HG03571 (cell line): ENCODE measurements at regions not wholly inside any gene's neighbourhood (a gene's known extent, or its start where the extent isn't known, plus 50 kb on each side); places are given as distances from the start of the nearest gene placed in this dataset.

Experiments used
- ATAC-seq: cut with Tn5 transposase; IDR thresholded peaks from one replicate; pipeline ENCODE4 v1.9.1; 2021; ENCODE audit not compliant: unreplicated experiment

- ATAC-seq, result no peak
Observed at GRCh38 chr4:178344096-178344495, 901.9 kb upstream of the AGA start.

DNA sequence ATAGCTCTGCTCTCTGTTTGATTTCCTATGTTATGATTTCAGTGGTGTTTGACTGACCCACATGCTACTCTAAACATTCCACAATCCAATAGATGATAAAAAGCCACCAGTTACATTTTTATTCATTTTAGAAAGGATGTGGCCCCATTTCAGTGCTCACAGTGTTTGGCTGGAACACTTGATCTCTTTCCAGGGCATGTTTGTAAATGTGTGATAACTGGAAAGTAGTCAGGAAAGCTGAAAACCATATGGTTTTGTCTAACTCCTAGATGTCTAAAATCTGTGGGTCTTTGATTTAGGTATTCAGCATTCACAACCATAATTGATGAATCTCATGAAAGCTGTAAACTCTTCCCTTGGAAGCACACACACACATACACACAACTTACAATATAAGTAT, 904.9 kb upstream of the AGA start:
- ATAC-seq, result no peak

DNA sequence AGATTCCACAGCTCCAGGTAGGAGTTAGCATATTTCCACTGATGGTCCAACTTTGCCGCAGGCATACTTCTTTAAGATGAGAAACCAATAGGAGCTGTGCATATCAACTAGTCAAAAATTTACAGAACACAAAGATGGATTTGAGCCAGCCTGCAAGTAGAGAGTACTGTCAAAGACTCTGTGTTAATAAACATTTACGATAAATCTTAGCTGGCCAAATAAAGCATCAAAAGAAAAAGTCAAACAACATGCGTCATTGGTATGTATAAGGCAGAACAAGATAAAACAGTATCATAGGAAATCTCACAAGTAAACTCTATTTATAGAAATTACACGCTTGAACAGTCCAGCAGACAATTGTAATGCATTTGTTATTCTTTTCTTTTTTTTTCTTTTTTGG, 907.4 kb upstream of the AGA start:
- ATAC-seq, result no peak

DNA sequence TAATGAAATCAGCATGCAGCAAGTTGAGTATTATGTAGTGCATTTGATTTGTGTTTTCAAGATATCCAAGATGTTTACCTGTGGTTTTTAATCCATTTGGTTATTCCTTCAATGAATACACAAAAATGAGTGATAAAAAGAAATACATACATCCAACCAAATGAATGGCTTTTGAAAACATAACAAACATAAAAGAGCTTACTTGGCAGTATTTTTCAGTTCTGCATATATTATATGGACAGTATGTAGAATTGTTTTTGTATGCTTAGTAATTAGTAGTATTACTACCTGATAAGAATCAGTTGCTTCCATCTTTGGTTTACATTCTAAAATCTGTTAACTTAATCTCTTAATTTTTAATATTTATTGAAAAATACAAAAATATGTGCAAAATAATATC, 908.9 kb upstream of the AGA start:
- ATAC-seq, result no peak

DNA sequence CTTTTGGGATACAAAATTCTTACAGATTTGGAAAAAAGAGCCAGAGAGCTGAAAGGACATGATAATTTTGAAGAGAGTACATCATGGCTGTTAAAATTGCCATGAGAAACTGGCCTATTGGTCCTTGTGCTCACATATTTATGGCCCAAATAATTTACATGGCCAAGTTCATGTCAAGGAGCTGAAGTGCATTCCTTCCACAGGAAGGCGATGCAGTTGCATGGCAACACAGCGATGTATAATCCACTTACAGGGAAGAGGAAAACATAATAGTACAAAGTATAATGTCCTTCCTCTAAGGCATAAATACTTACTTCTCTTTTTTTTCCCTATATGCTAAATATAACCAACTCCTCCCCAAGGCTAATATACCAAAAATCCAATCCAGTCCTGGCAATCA, 914.5 kb upstream of the AGA start:
- ATAC-seq, result no peak

DNA sequence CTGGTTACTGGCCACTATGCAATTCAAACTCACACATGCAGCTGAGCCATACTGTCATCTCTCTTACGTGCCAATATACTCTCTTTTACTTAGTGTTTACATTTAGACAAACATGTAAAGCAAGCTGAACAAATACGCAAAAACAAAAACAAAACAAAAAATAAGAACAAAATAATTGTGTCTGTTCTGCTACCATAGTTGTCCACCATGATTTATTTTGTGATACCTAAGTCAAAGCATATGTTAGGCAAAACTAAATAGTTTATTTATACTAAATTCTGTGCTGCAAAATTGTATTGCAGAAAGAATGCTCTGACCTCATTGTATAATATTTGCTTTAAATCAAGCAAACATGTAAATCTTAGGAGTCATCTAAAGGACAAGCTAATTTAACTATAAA, 943.2 kb upstream of the AGA start:
- ATAC-seq, result no peak

- ATAC-seq, result no peak
Observed at GRCh38 chr4:178387756-178388155, 945.5 kb upstream of the AGA start.

GRCh38 chr4:178395798-178396197, 953.6 kb upstream of the AGA start:
- ATAC-seq, result no peak

DNA sequence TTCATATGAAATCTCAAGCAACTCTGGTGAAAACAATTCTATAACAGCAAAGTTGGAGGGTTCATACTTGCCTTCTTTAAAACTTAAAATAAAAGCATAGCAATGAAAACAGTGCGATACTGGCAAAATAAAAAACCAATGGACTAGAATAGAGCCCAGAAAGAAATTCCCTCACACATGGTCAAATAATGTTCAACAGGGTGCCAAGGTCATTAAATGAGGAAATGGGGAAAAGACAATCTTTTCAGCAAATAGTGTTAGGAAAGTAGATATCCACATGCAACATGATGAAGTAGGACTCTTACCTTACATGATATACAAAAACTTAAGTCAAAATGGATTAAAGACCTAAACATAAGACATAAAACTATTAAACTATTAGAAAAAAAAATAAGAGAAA, 970.2 kb upstream of the AGA start:
- ATAC-seq, result no peak

DNA sequence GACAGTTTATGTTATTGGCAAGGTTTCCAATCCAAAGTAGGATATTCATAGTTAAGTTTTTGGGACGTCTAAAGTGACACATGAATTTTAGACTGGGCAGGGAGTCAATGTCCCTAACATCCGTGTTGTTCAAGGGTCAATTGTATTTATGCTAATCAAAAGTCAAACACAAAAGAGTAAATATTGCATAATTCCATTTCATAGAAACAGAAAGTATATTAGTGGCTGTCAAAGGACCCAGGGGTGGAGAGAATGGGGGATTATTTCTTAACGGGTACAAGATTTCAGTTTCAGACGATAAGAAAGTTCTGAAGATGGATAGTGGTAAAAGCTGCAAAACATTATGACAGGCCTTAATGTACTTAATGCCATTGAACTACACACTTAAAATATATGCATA, 971.8 kb upstream of the AGA start:
- ATAC-seq, result no peak

DNA sequence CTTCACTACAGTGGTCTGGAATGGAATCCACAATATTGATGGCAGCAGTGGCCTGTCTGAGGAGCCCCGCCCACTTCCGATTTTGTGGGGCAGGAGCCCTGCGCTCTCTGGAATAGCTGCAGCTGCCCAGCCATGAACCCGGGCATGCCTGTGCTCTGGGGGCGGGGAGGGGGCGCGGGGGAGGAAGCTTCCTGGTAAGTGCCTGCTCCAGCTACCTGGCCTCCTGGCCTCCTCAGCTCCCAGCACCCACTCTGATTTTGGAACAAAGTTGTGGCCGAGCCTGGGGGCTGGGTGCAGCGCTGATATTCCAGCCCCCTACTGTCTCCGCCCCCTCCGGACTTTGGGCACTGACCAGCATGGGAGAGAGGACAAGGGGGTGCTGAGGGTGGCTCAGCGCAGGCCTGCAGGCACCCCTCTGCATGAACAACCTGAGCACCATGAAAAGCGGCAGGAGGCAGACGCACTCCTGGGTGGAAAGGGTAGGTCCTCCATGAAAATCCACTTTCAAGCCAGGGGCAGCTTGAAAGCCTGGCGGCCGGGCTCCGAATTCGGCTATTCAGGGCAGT, 972.7 kb upstream of the AGA start:
- no peak for ATAC-seq

- ATAC-seq, result no peak
Observed at GRCh38 chr4:178415925-178416324, 973.7 kb upstream of the AGA start.

DNA sequence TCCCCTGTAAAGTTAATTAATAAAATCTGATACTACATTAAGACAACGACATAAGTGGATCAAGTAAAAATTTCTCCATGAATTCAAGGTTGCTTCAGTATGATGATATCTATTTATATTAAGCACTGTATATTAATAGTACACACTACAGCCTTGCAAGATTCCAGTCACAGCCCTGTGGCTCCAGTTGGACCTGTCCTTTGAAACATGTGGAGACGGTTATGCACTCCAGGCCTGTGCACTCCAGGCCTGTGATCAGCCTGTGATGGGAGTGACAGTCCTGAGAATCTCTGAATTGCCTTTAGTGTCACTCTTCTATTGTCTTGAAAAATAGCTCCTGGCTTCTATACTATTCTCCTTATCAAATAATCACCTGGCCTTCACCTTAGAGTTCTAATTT, 981.1 kb upstream of the AGA start:
- ATAC-seq, result no peak

GRCh38 chr4:178426871-178427270, 984.6 kb upstream of the AGA start:
- ATAC-seq, result no peak

GRCh38 chr4:178427663-178428062, 985.4 kb upstream of the AGA start:
- ATAC-seq, result no peak

DNA sequence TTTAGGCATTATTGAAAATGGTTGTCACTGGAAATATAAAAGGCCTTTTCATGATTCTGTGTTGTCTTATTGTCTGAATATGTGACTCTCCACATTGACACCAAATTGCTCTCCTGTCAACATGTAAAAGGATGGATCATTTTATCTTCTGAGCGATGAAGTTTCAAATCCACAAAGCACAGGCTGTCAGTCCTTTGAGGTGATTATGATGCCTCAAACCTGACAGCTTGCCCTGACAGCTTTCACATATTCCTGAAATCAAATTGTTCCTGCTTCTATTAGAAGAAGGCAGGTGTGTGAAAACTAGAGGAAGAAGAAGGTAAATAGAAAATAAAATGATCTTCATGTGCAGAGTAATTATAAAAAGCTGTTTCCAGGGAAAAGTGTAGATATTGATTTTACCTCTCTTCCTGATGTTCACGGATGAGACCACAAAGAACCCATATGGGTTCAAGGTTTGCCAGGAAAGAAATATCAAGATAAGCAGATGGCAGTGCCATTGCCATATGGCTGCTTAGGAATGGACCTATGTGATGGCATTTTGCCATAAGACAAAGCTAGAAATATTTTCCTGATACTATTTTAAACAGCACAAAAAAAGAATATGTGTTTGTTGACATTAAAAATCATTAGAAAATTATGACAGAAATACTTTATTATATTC, 1006.3 kb upstream of the AGA start:
- no peak for ATAC-seq

- ATAC-seq, result no peak
Observed at GRCh38 chr4:178450614-178451013, 1008.4 kb upstream of the AGA start.

- no peak for ATAC-seq
Observed at GRCh38 chr4:178453057-178453456, 1010.8 kb upstream of the AGA start.

DNA sequence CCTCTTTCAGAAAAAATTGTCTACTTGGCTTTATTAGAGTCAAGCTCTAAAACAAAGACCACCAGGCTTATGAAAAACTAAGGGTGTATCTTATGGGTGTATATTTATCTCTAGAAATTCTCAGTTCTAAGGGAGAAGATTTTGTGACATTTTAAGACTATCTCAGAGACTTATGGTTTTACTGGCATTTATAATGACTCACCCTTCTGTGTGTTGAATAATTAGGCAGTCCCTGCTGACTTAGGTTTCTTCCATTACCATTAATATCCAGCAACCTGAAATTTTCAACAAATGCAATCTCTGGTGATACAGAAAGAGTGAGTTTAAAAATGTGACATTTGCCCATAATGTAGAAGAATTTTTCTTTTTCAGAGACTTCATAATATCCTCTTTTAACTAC, 1015.0 kb upstream of the AGA start:
- no peak for ATAC-seq

- no peak for ATAC-seq
Observed at GRCh38 chr4:178462710-178463109, 1020.5 kb upstream of the AGA start.

DNA sequence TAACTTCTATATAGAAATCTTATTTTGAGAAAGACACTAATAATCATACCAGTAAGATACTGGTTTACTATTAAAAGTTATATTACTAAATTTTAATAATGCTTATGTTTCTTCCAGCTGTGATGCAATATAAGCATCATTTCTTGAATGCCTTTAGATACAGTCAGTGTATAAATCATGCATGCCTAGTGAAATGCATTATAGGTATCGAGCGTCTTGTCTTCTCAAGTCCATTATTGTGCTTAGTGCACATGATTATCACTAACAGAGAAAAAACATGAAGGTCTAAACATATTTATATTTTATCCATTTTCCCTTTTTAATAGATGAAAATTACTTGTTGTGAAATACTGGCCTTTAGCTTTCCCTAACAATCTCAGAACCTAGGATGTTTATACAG, 1021.5 kb upstream of the AGA start:
- ATAC-seq, result no peak

GRCh38 chr4:178470996-178471784, 1029.0 kb upstream of the AGA start:
- no peak for ATAC-seq
